GF-D8 (cell line): ENCODE measurements at regions not wholly inside any gene's neighbourhood (a gene's known extent, or its start where the extent isn't known, plus 50 kb on each side); places are given as distances from the start of the nearest gene placed in this dataset.
A peak's percentile ranks its signal among the peaks of the same experiment; 100 is the strongest.

Source experiments
- DNase-seq: peaks from one replicate; lab custom pipeline; 2025; lab: John Stamatoyannopoulos, UW

DNA sequence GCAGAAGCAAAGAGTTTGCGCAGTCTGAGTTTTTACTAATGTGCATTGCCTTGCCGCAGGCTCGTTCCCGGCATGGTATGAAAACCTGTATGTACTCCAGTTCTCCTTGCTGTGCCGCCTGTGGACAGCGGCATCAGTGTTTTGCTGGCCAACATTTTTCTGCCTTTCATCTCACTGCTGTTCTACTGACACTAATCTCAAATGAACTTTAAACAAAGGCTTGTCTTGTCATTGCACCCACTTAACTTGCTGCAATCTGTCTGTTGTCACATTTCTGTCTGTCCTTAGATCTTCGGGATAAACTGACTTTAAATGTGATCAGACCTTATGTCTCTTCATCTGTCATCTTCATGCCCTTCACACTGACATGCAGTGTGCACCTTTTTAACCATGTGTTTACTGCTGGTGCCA is 71.7 kb upstream of the ZNRF2 start:
- no peak for DNase-seq

DNA sequence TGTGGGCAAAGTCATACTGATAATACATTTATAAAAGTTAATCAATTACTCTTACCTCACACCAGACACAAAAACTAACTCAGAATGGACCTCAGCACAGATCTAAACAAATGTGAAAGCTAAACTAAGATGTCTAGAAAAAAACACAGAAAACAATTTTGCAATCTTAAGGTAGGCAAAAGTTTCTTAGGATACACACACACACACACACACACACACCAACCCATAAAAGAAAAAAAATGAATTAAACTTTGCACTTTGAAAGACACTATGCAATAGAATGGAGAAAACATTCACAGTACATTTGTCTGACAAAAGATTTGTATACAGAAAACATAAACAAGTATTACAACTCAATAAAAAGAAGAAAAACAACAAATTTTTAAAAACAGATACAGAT is 70.8 kb upstream of the ZNRF2 start:
- DNase-seq, result no peak

DNA sequence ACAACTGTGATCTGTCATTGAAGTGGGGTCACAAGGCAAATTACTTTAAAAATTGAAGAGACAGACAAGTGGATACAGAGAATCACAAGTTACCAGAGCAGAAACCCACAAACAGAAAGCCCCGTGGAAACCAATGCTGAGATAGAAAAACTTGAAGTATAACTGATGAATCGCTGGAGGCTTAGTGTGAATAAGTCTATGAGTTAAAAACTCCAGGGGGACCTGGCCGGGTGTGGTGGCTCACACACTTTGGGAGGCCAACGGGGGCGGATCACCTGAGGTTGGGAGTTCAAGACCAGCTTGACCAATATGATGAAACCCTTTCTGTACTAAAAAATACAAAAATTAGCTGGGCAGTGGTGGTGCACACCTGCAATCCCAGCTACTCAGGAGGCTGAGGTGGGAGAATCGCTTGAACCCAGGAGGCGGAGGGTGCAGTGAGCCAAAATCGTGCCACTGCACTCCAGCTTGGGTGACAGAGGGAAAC is 69.7 kb upstream of the ZNRF2 start:
- no peak for DNase-seq

DNA sequence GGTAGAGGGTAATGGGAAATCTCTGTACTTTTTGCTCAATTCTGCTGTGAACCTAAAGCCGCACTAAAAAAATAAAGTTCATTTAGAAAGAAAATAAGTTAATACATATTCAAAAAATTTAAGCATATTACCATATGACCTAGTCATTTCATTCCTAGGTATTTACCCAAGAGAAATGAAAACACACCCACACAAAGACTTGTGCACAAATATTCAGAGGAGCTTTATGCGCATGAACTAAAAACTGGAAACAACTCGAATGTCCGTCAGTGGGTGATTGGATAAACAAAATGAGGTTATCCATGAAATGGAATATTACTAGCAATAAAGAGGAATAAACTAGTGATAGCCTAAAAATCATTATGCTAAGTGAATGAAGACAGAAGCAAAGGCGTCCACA is 62.6 kb upstream of the ZNRF2 start:
- no peak for DNase-seq

DNA sequence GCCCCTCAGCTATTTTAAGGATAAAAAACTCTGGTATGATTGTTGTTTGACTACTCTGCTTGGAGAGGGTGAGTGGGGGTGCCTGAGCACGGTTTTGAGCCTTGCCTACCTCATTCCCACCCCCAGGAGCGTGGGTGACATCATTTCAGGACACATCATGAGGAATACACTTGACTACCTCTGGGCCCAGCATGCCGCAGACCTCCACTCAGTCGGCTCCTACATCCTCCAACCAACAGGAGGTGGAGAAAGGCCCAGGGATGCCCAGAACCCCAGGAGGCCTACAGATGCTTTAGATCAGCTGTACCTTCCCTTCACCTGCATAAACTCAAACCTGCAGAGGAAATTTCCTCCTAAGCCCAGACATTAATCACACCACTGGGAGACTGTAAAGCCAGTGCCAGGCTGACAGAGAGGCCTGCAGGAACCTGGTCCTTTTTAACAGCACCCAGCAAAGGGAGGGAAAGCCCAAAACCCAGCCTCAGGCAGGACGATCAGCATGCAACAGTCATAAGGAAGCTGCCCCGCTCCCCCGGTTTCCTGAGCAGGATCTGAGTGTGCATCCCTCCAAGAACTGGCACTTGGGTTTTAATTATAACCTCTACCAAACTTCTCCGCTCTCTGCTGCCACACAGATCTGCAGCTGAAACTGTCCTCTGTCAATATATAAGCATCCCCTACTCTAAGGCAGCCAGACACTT is 61.7 kb upstream of the ZNRF2 start:
- no peak for DNase-seq

DNA sequence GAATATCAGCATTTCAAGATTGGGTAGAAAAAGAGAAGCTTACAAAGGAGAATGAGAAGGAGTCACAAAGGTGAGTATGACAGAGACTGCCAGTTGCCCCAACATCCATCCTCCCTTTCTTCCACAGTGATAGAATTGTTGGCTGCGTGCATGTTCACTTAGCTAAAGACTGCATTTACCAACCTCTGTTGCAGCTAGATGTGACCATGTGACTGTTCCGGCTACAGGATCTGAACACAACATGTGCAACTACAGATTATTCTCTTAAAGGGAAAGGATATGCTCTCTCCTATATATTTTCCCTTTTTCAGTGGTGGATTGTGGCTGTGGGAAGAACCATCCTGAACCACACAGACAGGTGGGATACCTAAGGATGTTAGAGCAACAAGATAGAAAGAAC is 60.5 kb upstream of the ZNRF2 start:
- no peak for DNase-seq

DNA sequence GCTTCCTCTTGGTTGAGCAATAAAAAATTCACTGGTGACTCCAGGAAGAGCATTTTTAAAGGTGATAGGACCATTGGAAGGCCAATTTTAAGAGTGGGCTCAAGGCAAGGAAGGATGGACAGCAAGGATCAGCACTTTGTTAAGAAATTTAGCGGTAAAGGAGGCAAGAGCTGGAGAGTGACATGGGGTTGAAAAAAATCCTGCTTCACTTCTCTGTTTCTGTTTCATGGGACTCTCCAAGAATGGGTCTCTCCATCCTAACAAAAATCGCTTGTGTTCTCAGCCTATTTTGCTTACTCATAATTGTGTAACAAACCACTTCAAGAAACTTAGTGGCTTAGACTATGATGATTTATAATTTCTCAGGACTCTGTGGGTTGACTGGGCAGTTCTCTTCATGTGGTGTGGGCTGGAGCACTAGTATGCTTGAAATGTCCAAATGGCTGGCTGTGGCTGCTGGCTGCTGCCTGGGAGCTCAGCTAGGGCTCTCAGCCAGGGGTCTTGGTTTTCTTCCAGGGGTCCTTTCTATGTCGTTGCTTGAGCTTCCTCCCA is 59.8 kb upstream of the ZNRF2 start:
- DNase-seq, result peak; percentile 62

DNA sequence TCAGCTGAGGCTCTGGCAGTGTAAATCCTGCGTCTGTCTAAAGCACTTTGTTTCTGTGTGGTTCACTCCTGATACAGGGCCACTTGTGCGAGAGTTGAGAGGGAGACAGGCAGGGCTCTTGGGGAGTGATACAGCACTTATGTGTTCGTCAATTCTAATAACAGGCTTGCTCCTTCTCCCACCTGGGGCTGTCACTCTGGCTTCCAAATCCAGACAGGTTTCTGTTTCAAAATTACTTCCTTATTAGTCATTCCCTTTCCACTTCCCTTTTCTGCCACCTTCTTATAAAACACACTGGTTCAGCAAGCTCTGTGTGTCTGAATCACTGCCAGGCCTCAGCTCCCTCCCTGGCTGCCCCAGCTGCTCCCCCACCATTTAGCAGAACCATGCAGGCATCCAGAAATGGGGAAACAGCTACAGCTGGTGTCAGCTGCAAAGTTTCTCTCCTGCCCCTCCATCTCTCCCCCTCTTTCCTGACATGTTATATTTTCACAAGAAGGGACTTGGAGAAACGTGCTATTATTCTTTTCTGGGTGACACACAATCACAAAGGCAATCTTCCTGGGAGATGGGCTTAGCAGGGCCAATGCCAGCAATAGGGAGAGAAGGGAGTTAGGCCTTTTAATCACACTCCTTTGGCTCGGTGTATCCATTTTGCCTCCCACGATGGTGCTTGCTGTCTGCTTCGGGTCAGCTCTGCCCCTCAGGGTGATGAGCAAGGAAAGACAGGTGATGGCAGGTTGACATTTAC is 58.4 kb upstream of the ZNRF2 start:
- DNase-seq, result peak; percentile 94

DNA sequence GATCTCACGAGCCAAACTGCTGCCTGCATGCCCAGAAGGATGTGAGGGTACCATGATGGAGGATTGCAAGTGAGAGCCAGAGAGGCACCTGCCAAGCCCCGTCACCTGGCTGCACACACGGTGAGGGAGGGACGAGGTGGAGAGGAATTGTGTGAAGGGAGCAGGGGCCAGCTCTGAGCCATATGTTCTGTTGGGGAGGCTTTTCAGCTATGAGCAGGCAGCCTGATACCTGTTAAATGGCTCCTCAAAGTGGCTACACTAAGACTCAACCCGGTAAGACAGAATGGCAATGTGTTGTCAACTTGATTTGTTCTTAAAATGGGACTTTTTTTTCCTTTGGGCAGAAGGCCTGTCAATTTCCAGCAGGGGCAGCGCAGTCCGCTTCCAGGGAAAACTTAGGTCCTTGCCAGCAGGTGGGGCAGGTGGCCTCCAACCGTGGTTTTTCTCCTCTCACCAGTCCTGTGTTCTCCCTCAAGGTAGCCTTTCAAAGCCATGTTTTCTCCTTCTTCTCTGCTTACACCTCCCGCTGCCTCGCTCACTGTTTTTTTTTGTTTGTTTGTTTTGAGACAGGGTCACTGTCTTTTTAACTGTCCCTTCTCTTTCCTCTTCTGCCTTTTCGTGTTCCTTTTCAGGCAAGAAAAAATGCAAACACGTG is 57.7 kb upstream of the ZNRF2 start:
- no peak for DNase-seq

DNA sequence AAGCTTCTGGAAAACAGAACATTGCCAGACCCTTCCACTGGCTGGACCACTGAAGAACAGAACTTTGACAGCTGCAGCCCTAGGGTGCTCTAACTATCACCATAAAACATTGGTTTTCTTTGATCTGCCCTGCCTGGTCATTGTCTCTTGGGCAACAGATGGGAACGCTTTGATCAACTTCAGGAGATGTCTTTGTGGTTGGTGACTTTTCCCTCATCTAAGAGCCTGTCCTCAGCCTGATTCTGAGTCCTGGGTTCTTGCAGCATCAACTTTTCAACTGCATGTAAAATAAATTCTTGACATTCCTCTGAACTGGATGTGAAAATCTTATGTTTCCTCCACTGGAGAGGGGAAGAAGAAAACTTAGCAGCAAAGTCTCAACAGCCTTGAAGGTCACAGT is 53.1 kb upstream of the ZNRF2 start:
- no peak for DNase-seq

DNA sequence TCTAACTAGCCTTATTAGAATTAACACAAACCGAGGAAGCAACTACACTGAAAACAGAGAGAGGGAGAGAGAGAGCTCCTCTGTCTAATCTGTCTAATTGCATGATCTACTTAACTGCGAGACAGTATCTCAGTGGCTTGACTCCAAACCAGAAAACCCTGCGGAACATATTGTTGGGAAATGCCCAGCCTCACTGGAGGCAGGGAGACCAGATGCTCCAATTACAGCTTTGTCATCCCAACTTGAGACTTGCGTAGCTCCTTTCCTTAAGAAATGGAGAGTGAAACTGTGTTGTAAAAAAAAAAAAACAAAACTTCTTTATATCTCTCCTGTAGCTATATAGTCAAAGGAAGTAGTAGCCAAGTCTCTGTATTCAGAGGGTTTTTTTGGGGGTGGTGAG is 52.0 kb upstream of the ZNRF2 start:
- DNase-seq, result no peak
